ENCODE measurements at regions not wholly inside any gene's neighbourhood (a gene's known extent, or its start where the extent isn't known, plus 50 kb on each side); places are given as distances from the start of the nearest gene placed in this dataset.

DNA sequence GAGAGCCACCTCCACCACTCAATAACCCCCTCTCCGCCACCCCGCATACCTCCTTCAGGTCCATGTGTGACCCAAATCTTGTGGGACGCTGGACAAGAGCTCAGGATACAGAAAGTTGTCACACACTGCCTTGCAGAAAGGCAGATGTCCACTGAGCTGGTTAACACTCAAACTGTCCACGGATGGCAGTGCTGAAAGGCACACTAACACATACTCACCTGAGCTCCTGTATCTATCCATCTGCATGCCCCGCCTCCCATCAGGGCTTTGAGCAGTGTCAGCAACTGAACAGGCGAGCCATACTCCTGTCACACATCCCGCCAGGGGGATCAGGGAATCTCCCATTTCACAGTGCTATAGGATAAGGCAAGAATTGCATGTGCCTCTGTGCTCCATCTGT, 642.0 kb downstream of the GALC start:
- TF ChIP-seq EP300 (IDR thresholded peaks at IDR 0.05): no peak
- TF ChIP-seq POLR2A (IDR thresholded peaks at IDR 0.05; ENCODE audit: low read depth): no peak
- no peak for TF ChIP-seq POLR2AphosphoS5 (IDR thresholded peaks at IDR 0.05)
- TF ChIP-seq, protein P1, sequence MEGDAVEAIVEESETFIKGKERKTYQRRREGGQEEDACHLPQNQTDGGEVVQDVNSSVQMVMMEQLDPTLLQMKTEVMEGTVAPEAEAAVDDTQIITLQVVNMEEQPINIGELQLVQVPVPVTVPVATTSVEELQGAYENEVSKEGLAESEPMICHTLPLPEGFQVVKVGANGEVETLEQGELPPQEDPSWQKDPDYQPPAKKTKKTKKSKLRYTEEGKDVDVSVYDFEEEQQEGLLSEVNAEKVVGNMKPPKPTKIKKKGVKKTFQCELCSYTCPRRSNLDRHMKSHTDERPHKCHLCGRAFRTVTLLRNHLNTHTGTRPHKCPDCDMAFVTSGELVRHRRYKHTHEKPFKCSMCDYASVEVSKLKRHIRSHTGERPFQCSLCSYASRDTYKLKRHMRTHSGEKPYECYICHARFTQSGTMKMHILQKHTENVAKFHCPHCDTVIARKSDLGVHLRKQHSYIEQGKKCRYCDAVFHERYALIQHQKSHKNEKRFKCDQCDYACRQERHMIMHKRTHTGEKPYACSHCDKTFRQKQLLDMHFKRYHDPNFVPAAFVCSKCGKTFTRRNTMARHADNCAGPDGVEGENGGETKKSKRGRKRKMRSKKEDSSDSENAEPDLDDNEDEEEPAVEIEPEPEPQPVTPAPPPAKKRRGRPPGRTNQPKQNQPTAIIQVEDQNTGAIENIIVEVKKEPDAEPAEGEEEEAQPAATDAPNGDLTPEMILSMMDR (IDR thresholded peaks at IDR 0.05): no peak
- no peaks in the 10 kb centered on the region for H3K4me1 ChIP-seq
- 76% methylated on average over 5 of the region's 7 CpGs for WGBS

DNA sequence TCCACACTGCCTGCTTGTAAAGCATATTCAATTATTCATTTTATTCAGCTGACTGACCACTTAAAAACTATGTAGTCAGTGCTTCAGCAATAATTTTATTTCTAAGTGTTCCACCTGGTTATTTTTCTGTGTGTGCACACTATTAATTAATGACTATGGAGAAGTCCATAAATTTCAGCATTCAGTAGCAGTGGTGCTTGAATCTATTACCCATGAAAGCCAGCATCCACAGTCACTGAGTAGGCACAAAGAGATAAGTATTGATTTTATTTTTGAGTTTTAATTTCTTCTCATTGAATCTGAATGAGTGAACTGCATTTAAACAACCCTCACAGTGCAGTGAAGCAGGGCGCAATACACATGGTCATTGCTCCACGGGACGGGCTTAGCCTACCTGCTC, 643.1 kb downstream of the GALC start:
- no peaks in the 10 kb centered on the region for H3K4me1 ChIP-seq
- intact Hi-C loops (cut with DNase I): no loop called here
- no peak overlapping the region for H3K27ac ChIP-seq (replicated peaks in 1 of 4)
- H3K9me3 ChIP-seq: no peaks in the 10 kb centered on the region
- no peak overlapping the region for H3K4me3 ChIP-seq
- TF ChIP-seq, protein P1 (IDR thresholded peaks at IDR 0.05): no peak
- no peak for TF ChIP-seq EP300 (IDR thresholded peaks at IDR 0.05)
- TF ChIP-seq POLR2AphosphoS5 (IDR thresholded peaks at IDR 0.05): no peak
- DNase-seq (ENCODE audit: extremely low spot score): no peak
- no peaks in the 10 kb centered on the region for H3K27me3 ChIP-seq
- WGBS: 97% methylated on average over 3 of the region's 3 CpGs
- no peaks in the 10 kb centered on the region for H3K36me3 ChIP-seq

More for the DNA sequence above, 642.0 kb downstream of the GALC start:
- intact Hi-C loops (cut with DNase I): no loop called here
- Histone ChIP-seq H3K9me3 (peaks cover 0 to 3% (median 0%) of the 10 kb centered on the region in 4 donors), H3K4me3 (no peak overlapping the region), H3K36me3 (no peaks in the 10 kb centered on the region), H3K27ac (replicated peaks in 1 of 4) (no peak overlapping the region), H3K27me3 (no peaks in the 10 kb centered on the region)
- DNase-seq (ENCODE audit: extremely low spot score): no peak

DNA sequence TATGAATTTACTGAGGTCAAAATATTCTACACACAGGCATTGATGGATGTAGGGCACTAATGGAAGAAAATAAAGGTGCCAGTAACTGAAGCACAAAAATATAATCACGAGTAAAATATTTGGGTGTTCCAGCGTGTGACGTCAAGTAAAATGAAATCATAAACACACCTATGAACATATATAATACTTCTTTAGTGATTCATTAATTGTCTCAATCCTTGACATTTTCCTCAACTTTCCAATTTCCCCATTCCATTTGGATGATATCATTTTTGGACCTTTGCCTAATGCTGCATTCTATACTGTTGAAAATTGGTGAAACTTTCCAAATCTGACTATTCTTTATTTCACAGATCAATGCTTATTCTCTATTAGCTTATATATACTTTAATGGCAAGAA, 649.3 kb downstream of the GALC start:
- WGBS: 78% methylated on average over 3 of the region's 3 CpGs
- TF ChIP-seq POLR2A (IDR thresholded peaks at IDR 0.05; ENCODE audit: low read depth): no peak
- TF ChIP-seq, protein P1 (IDR thresholded peaks at IDR 0.05): no peak
- DNase-seq (ENCODE audit: extremely low spot score): no peak
- no peaks in the 10 kb centered on the region for H3K9me3 ChIP-seq
- H3K27ac ChIP-seq (replicated peaks in 1 of 4): no peak overlapping the region
- H3K27me3 ChIP-seq: no peaks in the 10 kb centered on the region
- H3K4me1 ChIP-seq: no peaks in the 10 kb centered on the region
- H3K36me3 ChIP-seq: no peaks in the 10 kb centered on the region
- no peak overlapping the region for H3K4me3 ChIP-seq
- intact Hi-C loops (cut with DNase I): no loop called here

DNA sequence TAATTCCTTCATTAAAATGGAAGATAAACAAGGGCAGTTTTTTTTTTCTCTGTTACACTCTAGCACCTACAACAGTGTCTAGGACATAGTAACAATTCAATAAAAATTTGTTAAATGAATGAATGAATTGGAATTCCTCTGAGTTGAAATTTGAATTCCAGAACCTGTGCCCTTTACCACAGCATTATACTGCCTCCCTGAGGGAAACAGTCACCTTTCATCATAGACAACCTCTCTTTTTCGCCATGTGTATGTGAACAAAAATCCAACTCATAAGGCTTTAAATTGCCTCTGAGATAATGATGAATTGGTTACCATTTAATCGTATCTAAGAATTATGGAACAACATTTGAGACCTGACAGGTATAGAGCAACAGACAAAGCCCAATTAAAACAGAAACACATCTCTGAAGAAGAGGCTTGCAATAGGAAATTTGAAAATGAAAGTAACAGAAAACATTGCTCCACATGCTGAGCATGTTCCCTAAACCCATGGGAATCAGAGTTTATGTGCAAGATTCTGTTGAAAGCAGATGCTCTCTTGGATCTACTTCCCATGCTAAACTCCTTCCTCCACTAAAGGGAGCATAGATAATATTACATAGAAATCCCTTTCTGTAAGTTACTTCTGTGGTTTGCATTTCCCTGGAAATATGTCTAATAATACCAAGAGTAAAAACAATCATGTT, 657.8 kb downstream of the GALC start:
- TF ChIP-seq EP300 (IDR thresholded peaks at IDR 0.05) (no peak), POLR2A (IDR thresholded peaks at IDR 0.05; ENCODE audit: low read depth) (no peak), POLR2AphosphoS5 (IDR thresholded peaks at IDR 0.05) (no peak)
- TF ChIP-seq, protein P1 (IDR thresholded peaks at IDR 0.05): no peak
- Histone ChIP-seq H3K4me1 (no peaks in the 10 kb centered on the region), H3K27me3 (no peaks in the 10 kb centered on the region), H3K36me3 (no peaks in the 10 kb centered on the region), H3K9me3 (no peaks in the 10 kb centered on the region), H3K4me3 (no peak overlapping the region), H3K27ac (replicated peaks in 1 of 4) (no peak overlapping the region)
- no peak for DNase-seq (ENCODE audit: extremely low spot score)
- 88% methylated on average over 2 of the region's 2 CpGs for WGBS
- intact Hi-C loops (cut with DNase I): no loop called here

DNA sequence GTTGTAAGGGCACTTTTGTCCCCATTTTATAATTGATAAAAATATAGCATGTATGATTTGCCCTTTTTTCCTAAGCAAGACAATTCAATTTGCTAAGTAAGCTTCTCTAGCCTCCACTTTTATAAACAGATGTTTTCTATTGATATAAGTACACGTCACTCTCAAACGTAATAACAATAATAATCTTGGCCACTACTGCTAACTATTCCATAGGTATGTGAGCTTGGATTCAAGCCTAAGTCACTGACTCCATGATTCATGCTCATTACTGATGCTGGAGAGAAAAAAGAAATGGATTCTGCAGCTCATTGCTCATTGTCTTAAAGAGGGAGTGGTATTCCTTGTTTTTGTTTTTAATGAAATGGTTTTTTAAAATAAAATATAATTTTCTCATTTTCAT, 661.0 kb downstream of the GALC start:
- DNase-seq (ENCODE audit: extremely low spot score): no peak

More for the DNA sequence above, 661.0 kb downstream of the GALC start:
- Histone ChIP-seq H3K4me3 (no peak overlapping the region), H3K9me3 (no peaks in the 10 kb centered on the region), H3K36me3 (no peaks in the 10 kb centered on the region), H3K27ac (replicated peaks in 1 of 4) (no peak overlapping the region), H3K27me3 (no peaks in the 10 kb centered on the region), H3K4me1 (no peaks in the 10 kb centered on the region)
- TF ChIP-seq, protein P1 (IDR thresholded peaks at IDR 0.05): no peak
- intact Hi-C loops (cut with DNase I): no loop called here
- WGBS: 15% methylated on average over 2 of the region's 2 CpGs
